Activated CD4-positive, alpha-beta T cell treated with anti-CD3 and anti-CD28 coated beads, Interleukin-2, Interleukin-6, amounts not matched to agents 100 ng/mL and 50 ng/mL, durations not matched to agents 16 hours and 8 hours (primary cell): ENCODE measurements at regions not wholly inside any gene's neighbourhood (a gene's known extent, or its start where the extent isn't known, plus 50 kb on each side); places are given as distances from the start of the nearest gene placed in this dataset.
"Not testable (repeated sequence)": the region's sequence is repeated elsewhere in the genome, so short reads cannot be mapped to it uniquely, and the experiment has no call there.

Experiments used
- DNase-seq: peaks from one replicate; pipeline ENCODE4 v3.0.0-alpha.2; 2020

GRCh38 chr20:30405061-30405460, 852.4 kb upstream of the DEFB115 start:
- DNase-seq = not testable (repeated sequence)

- DNase-seq = not testable (repeated sequence)
Observed at GRCh38 chr20:30405585-30405984, 851.9 kb upstream of the DEFB115 start.

GRCh38 chr20:30406370-30406769, 851.1 kb upstream of the DEFB115 start:
- DNase-seq = not testable (repeated sequence)

- DNase-seq = no peak
Observed at GRCh38 chr20:30412972-30413371, 844.5 kb upstream of the DEFB115 start.

GRCh38 chr20:30417387-30417786, 840.1 kb upstream of the DEFB115 start:
- not testable (repeated sequence) for DNase-seq

- not testable (repeated sequence) for DNase-seq
Observed at GRCh38 chr20:30418378-30418777, 839.1 kb upstream of the DEFB115 start.

- no peak for DNase-seq
Observed at GRCh38 chr20:30419466-30419865, 838.0 kb upstream of the DEFB115 start.

- DNase-seq = not testable (repeated sequence)
Observed at GRCh38 chr20:30419871-30420420, 837.5 kb upstream of the DEFB115 start.
